CD4-positive, alpha-beta T cell (primary cell): ENCODE measurements at regions not wholly inside any gene's neighbourhood (a gene's known extent, or its start where the extent isn't known, plus 50 kb on each side); places are given as distances from the start of the nearest gene placed in this dataset.

Experiments
- ATAC-seq: fragments of 200-7000 bp; cut with Tn5 transposase; one replicate; pipeline ENCODE4 v1.10.0; 2022; ENCODE audit warnings: mild to moderate bottlenecking; ENCODE audit not compliant: poor library complexity
- CTCF ChIA-PET: fragments of 350-600 bp; sonication (Branson Sonifier 250); formaldehyde crosslinking; loops from one replicate; lab custom pipeline; 2021; ENCODE audit warnings: antibody characterized with exemption, inconsistent platforms; lab: Charles Lee
- POLR2A ChIA-PET: fragments of 350-600 bp; sonication (Branson Sonifier 250); formaldehyde crosslinking; loops from one replicate; lab custom pipeline; 2021; ENCODE audit warnings: antibody characterized with exemption, inconsistent platforms; lab: Charles Lee
- DNase-seq, 14 experiments: peaks; one replicate each; pipeline ENCODE4 v3.0.0-alpha.2; 2013 to 2020; ENCODE audit warnings: mixed read lengths in 2 of 14
- H3K27ac ChIP-seq, 2 donors: one replicate each; pipeline versions ENCODE4 v1.5.1 to v1.7.0; 2013; ENCODE audit warnings: low read length in 2 of 2, low read depth in 1 of 2, mild to moderate bottlenecking in 1 of 2
- H3K27me3 ChIP-seq, 2 experiments: 1 replicate in 1 of 2; 2 replicates in 1 of 2; pipeline versions ENCODE4 v1.6.1 to v1.7.0; 2013; ENCODE audit warnings: low read length in 2 of 2, control low read depth in 1 of 2, mild to moderate bottlenecking in 1 of 2, moderate library complexity in 1 of 2; ENCODE audit not compliant: insufficient read depth in 2 of 2, control insufficient read depth in 1 of 2
- H3K36me3 ChIP-seq: one replicate; pipeline ENCODE4 v1.6.1; 2013; ENCODE audit warnings: low read length, control low read depth; ENCODE audit not compliant: insufficient read depth
- H3K4me1 ChIP-seq: one replicate; pipeline ENCODE4 v1.6.1; 2013; ENCODE audit warnings: low read length, control low read depth; ENCODE audit not compliant: insufficient read depth
- H3K4me3 ChIP-seq: one replicate; pipeline ENCODE4 v1.5.1; 2013; ENCODE audit warnings: mild to moderate bottlenecking, low read length, moderate library complexity
- H3K9me3 ChIP-seq, 2 experiments: 1 replicate in 1 of 2; 2 replicates in 1 of 2; pipeline versions ENCODE4 v1.6.1 to v1.7.0; 2013; ENCODE audit warnings: low read length in 2 of 2, mild to moderate bottlenecking in 2 of 2, control low read depth in 1 of 2, moderate library complexity in 1 of 2; ENCODE audit not compliant: control insufficient read depth in 1 of 2, insufficient read depth in 1 of 2
- H3K27ac Mint-ChIP-seq: one replicate; pipeline ENCODE4 v1.8.0; 2020; ENCODE audit warnings: mixed read lengths
- H3K27me3 Mint-ChIP-seq: one replicate; pipeline ENCODE4 v1.8.0; 2021; ENCODE audit warnings: mixed read lengths
- H3K36me3 Mint-ChIP-seq: one replicate; pipeline ENCODE4 v1.8.0; 2021; ENCODE audit warnings: low read depth, mixed read lengths
- H3K4me1 Mint-ChIP-seq: one replicate; pipeline ENCODE4 v1.8.0; 2021; ENCODE audit warnings: low read depth, mixed read lengths
- H3K4me3 Mint-ChIP-seq: one replicate; pipeline ENCODE4 v1.8.0; 2020; ENCODE audit warnings: mild to moderate bottlenecking, mixed read lengths
- H3K9me3 Mint-ChIP-seq: one replicate; pipeline ENCODE4 v1.8.0; 2020; ENCODE audit warnings: mixed read lengths
- intact Hi-C, 2 experiments: fragments of 100-400 bp; cut with DNase I in 1 of 2; cut with micrococcal nuclease in 1 of 2; formaldehyde crosslinking; loops; one replicate each; pipeline versions ENCODE4 v1.15.1 to v1.9.0; 2023 to 2025; cut with DNase I, micrococcal nuclease
- TF ChIP-seq, protein P1 (sequence below): fragments of 200-600 bp; IDR thresholded peaks from one replicate; pipeline ENCODE4 v1.8.0; 2022; ENCODE audit warnings: antibody characterized with exemption, mild to moderate bottlenecking

DNA sequence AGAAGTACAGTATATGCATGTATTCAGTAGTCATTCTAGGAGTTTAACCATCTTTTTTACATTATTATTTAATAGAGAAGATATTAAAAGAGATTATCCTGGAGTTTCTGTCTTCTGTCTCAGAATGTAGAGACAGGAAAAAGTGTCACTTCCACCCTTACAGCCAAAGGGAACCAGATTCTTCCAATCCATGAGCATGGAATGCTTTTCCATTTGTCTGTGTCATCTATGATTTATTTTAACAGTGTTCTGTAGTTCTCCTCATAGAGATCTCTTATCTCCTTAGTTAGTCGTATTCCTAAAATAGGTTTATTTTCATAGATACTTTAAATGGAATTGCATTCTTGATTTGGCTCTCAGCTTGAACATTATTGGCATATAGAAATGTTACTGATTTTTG, 959.5 kb upstream of the PIK3C3 start:
- Mint-ChIP-seq H3K4me1 (no peaks in the 10 kb centered on the region), H3K27ac (no peak overlapping the region), H3K9me3 (peaks cover 17% of the 10 kb centered on the region), H3K36me3 (no peaks in the 10 kb centered on the region), H3K4me3 (no peak overlapping the region), H3K27me3 (no peaks in the 10 kb centered on the region)
- no peak overlapping the region for H3K4me3 ChIP-seq
- ATAC-seq (no peak), DNase-seq (no peak)
- no peaks in the 10 kb centered on the region for H3K27me3 ChIP-seq
- intact Hi-C loops: no loop called here
- TF ChIP-seq, protein P1, sequence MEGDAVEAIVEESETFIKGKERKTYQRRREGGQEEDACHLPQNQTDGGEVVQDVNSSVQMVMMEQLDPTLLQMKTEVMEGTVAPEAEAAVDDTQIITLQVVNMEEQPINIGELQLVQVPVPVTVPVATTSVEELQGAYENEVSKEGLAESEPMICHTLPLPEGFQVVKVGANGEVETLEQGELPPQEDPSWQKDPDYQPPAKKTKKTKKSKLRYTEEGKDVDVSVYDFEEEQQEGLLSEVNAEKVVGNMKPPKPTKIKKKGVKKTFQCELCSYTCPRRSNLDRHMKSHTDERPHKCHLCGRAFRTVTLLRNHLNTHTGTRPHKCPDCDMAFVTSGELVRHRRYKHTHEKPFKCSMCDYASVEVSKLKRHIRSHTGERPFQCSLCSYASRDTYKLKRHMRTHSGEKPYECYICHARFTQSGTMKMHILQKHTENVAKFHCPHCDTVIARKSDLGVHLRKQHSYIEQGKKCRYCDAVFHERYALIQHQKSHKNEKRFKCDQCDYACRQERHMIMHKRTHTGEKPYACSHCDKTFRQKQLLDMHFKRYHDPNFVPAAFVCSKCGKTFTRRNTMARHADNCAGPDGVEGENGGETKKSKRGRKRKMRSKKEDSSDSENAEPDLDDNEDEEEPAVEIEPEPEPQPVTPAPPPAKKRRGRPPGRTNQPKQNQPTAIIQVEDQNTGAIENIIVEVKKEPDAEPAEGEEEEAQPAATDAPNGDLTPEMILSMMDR: no peak
- H3K36me3 ChIP-seq: no peaks in the 10 kb centered on the region
- H3K27ac ChIP-seq: no peak overlapping the region
- CTCF ChIA-PET: no interaction called here
- H3K9me3 ChIP-seq: peaks cover 0 to 4% of the 10 kb centered on the region in 2 experiments
- H3K4me1 ChIP-seq: no peaks in the 10 kb centered on the region
- POLR2A ChIA-PET: no interaction called here

DNA sequence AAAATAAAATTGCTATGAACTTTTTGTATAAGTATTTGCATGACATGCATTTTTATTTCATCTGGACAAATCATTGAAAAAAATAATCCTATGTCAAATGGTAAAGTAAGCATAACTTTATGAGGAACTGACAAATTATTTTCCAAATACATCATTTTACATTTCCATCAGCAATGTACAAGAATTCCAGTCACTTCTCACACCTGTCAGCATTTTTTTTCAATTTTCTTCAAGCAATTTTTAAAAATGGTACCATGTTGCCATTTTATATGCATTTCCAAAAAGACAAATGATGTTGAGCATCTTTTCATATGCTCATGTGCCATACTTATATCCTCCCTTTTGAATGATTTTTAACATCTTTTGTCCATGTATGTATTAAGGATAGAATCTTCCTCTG, 961.7 kb upstream of the PIK3C3 start:
- CTCF ChIA-PET: no interaction called here
- Mint-ChIP-seq H3K4me1 (no peaks in the 10 kb centered on the region), H3K9me3 (peaks cover 4% of the 10 kb centered on the region), H3K27ac (no peak overlapping the region), H3K4me3 (no peak overlapping the region), H3K36me3 (no peaks in the 10 kb centered on the region), H3K27me3 (no peaks in the 10 kb centered on the region)
- Histone ChIP-seq H3K27me3 (no peaks in the 10 kb centered on the region), H3K4me3 (no peak overlapping the region), H3K4me1 (no peaks in the 10 kb centered on the region), H3K36me3 (no peaks in the 10 kb centered on the region), H3K27ac (no peak overlapping the region), H3K9me3 (peaks cover 0 to 9% of the 10 kb centered on the region in 2 experiments)
- intact Hi-C loops: no loop called here
- TF ChIP-seq, protein P1: no peak
- DNase-seq: no peak
- POLR2A ChIA-PET: no interaction called here
- ATAC-seq: no peak

DNA sequence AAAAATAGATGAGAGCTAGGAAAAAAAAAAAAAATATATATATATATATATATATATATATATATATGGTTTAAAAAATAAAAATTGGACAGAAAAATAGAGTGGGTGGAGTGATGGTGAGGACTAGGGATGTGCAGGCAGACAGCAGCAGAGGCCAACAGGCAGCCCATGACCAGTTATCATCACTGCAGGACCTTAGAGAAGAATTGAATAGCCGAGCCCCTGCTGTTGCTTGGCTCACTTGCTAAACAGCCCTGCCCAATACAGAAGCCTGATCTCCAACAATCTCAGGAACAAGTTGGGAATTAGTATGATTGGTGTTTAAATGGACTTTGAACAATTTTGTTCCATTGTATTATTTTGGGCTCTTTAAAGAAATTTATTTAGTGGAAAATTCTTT, 967.5 kb upstream of the PIK3C3 start:
- Mint-ChIP-seq H3K9me3 (peaks cover 6% of the 10 kb centered on the region), H3K27me3 (no peaks in the 10 kb centered on the region), H3K36me3 (no peaks in the 10 kb centered on the region), H3K4me1 (no peaks in the 10 kb centered on the region), H3K27ac (no peak overlapping the region), H3K4me3 (no peak overlapping the region)
- Histone ChIP-seq H3K4me1 (no peaks in the 10 kb centered on the region), H3K4me3 (no peak overlapping the region), H3K27me3 (no peaks in the 10 kb centered on the region), H3K36me3 (no peaks in the 10 kb centered on the region), H3K9me3 (peaks cover 0 to 9% of the 10 kb centered on the region in 2 experiments), H3K27ac (no peak overlapping the region)
- POLR2A ChIA-PET: no interaction called here
- ATAC-seq: no peak
- intact Hi-C loops: loop anchor here in 1 of 2 experiments (10.0 kb wide), 1 partner anchor 1393 kb away; no protein-coding TSS in a partner anchor
- CTCF ChIA-PET: no interaction called here
- no peak for DNase-seq
- TF ChIP-seq, protein P1: no peak
